Esophagus muscularis mucosa (tissue), 4 donors: ENCODE measurements at regions not wholly inside any gene's neighbourhood (a gene's known extent, or its start where the extent isn't known, plus 50 kb on each side); places are given as distances from the start of the nearest gene placed in this dataset.
"Not testable (repeated sequence)": the region's sequence is repeated elsewhere in the genome, so short reads cannot be mapped to it uniquely, and the experiment has no call there.

Experiments
- DNase-seq: peaks from one replicate; pipeline ENCODE4 v3.0.0-alpha.2; 2017; ENCODE audit errors: extremely low spot score
- H3K27ac ChIP-seq, 4 donors: fragments of 200-600 bp; sonication (generic); replicated peaks in 1 of 4; 1 replicate in 3 of 4; 2 replicates in 1 of 4; pipeline ENCODE4 v1.5.1; 2016 to 2019; ENCODE audit warnings: mild to moderate bottlenecking in 1 of 4
- H3K27me3 ChIP-seq, 4 donors: fragments of 200-600 bp; sonication (generic); one replicate each; pipeline versions ENCODE4 v1.5.1 to v1.6.0; 2016 to 2019
- H3K36me3 ChIP-seq, 4 donors: fragments of 200-600 bp; sonication (generic); one replicate each; pipeline ENCODE4 v1.5.1; 2016 to 2019
- H3K4me1 ChIP-seq, 4 donors: fragments of 200-600 bp; sonication (generic); one replicate each; pipeline ENCODE4 v1.5.1; 2016 to 2019
- H3K4me3 ChIP-seq, 4 donors: fragments of 200-600 bp; sonication (generic); 1 replicate in 2 of 4; 2 replicates in 2 of 4; pipeline ENCODE4 v1.5.1; 2016 to 2019; ENCODE audit warnings: mild to moderate bottlenecking in 4 of 4, moderate library complexity in 1 of 4
- H3K9me3 ChIP-seq, 4 donors: fragments of 200-600 bp; sonication (generic); 1 replicate in 3 of 4; 2 replicates in 1 of 4; pipeline ENCODE4 v1.5.1; 2016 to 2019
- EP300 ChIP-seq: sonication (generic); formaldehyde crosslinking; IDR thresholded peaks from one replicate; pipeline ENCODE4 v1.6.1; 2017; ENCODE audit warnings: antibody characterized with exemption
- POLR2A ChIP-seq: fragments of 450-650 bp; IDR thresholded peaks from one replicate; pipeline ENCODE4 v1.6.1; 2017; ENCODE audit warnings: antibody characterized with exemption, moderate library complexity, mild to moderate bottlenecking, low read depth
- POLR2AphosphoS5 ChIP-seq, 2 donors: sonication (generic); formaldehyde crosslinking; IDR thresholded peaks; one replicate each; pipeline ENCODE4 v1.6.1; 2017; ENCODE audit warnings: antibody characterized with exemption in 2 of 2
- WGBS: methylation state at CpG from one replicate; pipeline ENCODE4 v1.1.5; 2018; 5-methylcytosine and 5-hydroxymethylcytosine counted together
- intact Hi-C: fragments of 100-400 bp; cut with DNase I; formaldehyde crosslinking; loops from one replicate; pipeline ENCODE4 v1.15.1; 2023
- TF ChIP-seq, protein P1 (sequence below), 3 experiments: fragments of 200-600 bp in 2 of 3; fragments of 450-650 bp in 1 of 3; sonication (generic) in 2 of 3; IDR thresholded peaks; one replicate each; pipeline ENCODE4 v1.5.1; 2017 to 2019; ENCODE audit warnings: antibody characterized with exemption in 3 of 3, mild to moderate bottlenecking in 2 of 3, moderate library complexity in 1 of 3

DNA sequence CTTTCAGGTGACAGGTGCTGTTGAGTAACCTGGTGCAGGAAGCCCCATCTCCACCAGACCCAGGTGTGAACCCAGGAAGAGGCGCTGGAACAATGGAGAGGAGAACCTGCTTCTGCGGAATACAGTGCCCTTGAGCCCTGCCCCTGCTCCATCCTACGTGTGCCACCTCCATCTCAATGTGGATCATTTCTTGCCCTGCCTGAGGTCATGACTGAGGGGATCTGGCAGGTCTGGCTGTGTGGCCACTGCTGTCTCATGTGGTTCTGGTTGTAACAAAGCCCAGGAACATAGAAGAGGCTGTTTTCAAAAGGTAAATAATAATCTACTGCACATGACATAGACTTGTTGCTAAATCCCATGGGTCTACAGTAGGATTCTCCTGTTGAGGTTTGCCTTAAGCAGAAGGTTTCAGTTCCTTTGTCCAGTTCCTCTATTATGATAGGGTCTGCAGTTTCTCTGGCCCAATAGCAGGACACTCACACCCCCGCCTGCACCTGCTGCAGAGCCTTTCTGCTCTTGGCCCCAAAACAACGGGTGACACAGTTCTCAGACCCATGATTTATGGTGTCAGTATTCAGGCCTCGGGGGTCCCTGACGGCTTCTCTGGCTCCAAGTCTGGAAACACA lies 113.5 kb upstream of the IGLL5 start:
- TF ChIP-seq POLR2A, result no peak
- no peak for TF ChIP-seq POLR2AphosphoS5 (IDR thresholded peaks at IDR 0.05)
- TF ChIP-seq, protein P1, sequence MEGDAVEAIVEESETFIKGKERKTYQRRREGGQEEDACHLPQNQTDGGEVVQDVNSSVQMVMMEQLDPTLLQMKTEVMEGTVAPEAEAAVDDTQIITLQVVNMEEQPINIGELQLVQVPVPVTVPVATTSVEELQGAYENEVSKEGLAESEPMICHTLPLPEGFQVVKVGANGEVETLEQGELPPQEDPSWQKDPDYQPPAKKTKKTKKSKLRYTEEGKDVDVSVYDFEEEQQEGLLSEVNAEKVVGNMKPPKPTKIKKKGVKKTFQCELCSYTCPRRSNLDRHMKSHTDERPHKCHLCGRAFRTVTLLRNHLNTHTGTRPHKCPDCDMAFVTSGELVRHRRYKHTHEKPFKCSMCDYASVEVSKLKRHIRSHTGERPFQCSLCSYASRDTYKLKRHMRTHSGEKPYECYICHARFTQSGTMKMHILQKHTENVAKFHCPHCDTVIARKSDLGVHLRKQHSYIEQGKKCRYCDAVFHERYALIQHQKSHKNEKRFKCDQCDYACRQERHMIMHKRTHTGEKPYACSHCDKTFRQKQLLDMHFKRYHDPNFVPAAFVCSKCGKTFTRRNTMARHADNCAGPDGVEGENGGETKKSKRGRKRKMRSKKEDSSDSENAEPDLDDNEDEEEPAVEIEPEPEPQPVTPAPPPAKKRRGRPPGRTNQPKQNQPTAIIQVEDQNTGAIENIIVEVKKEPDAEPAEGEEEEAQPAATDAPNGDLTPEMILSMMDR (IDR thresholded peaks at IDR 0.05), result no peak
- no peak for TF ChIP-seq EP300

DNA sequence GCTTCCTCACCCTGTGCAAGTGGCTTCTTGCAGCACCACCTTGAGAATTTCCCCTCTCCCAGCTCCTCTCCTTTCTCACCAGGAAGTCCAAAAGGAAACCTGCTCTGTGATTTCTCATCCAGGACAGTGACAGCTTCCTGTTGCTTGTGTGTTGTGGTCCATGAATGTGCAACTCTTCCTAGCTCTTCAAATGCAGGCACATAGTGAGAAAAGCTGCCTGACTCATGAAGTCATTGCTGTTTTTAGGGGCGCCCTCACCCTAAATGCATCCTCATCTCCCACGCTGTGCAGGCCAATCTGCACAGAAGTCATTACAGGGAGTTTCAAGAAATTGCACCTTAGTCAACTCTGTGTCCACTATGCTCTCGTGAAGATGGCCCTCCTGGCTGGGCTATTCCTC lies 112.9 kb upstream of the IGLL5 start:
- H3K4me3 ChIP-seq, H3K27me3 ChIP-seq, H3K27ac ChIP-seq, H3K4me1 ChIP-seq, H3K36me3 ChIP-seq, DNase-seq, intact Hi-C loops, H3K9me3 ChIP-seq: not testable (repeated sequence)
- 61% methylated on average over 3 of the region's 3 CpGs for WGBS

More for the DNA sequence above, 113.5 kb upstream of the IGLL5 start:
- 73% methylated on average over 7 of the region's 7 CpGs for WGBS
- no peaks in the 10 kb centered on the region for H3K4me1 ChIP-seq
- intact Hi-C loops, result no loop called here
- H3K36me3 ChIP-seq, result no peaks in the 10 kb centered on the region
- no peak overlapping the region for H3K4me3 ChIP-seq
- peaks cover 0 to 7% (median 0%) of the 10 kb centered on the region in 4 donors for H3K27me3 ChIP-seq
- H3K9me3 ChIP-seq, result no peaks in the 10 kb centered on the region
- DNase-seq, result no peak
- no peak overlapping the region for H3K27ac ChIP-seq

DNA sequence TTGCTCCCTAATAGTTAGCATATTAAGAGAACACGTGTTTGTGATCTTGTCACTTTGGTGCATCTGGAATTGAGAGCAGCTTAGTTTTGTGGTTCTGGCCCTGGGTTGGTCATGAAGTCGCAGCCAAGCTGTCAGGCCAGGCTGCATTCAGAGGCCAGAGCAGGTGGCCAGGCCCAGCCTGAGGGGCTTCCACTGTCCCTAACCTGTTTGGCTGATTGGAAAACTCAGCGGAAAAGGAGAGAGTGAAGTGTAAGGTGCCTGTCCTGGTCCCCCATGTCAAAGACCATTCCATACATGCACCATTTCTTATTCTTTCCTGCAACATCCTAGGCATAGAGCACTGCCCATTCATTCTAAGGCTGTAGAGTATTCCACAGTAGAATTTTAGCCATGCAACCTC lies 111.5 kb upstream of the IGLL5 start:
- intact Hi-C loops, result no loop called here
- WGBS, result 59% methylated on average over 3 of the region's 3 CpGs
- DNase-seq, result no peak
- Histone ChIP-seq H3K27me3 (peaks cover 0 to 7% (median 0%) of the 10 kb centered on the region in 4 donors), H3K4me1 (no peaks in the 10 kb centered on the region), H3K9me3 (no peaks in the 10 kb centered on the region), H3K36me3 (no peaks in the 10 kb centered on the region), H3K27ac (no peak overlapping the region), H3K4me3 (no peak overlapping the region)
- TF ChIP-seq, protein P1 (IDR thresholded peaks at IDR 0.05), result no peak
- TF ChIP-seq POLR2AphosphoS5 (IDR thresholded peaks at IDR 0.05) (no peak), POLR2A (no peak), EP300 (no peak)

DNA sequence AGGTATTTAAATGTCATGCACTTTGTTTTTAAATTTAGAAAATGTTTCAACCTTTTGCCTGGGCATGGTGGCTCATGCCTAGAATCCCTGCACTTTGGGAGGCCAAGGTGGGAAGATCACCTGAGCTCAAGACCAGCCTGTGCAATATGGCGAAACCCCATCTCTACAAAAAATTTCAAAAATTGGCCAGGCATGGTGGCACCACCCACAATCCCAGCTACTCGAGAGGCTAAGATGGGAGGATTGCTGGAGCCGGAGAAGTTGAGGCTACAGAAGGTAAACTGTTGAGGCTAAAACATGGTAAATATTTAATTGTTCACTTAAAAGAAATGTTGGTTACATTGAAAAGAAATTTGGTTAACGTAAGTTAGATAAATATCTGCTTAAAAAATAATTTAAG lies 108.4 kb upstream of the IGLL5 start:
- Histone ChIP-seq H3K4me3 (no peak overlapping the region), H3K9me3 (no peaks in the 10 kb centered on the region), H3K27ac (no peak overlapping the region), H3K36me3 (no peaks in the 10 kb centered on the region), H3K27me3 (peaks cover 0 to 6% (median 0%) of the 10 kb centered on the region in 4 donors), H3K4me1 (no peaks in the 10 kb centered on the region)
- no peak for DNase-seq
- TF ChIP-seq EP300 (no peak), POLR2A (no peak), POLR2AphosphoS5 (IDR thresholded peaks at IDR 0.05) (no peak)
- TF ChIP-seq, protein P1 (IDR thresholded peaks at IDR 0.05), result no peak
- WGBS, result 87% methylated on average over 4 of the region's 4 CpGs
- intact Hi-C loops, result no loop called here

DNA sequence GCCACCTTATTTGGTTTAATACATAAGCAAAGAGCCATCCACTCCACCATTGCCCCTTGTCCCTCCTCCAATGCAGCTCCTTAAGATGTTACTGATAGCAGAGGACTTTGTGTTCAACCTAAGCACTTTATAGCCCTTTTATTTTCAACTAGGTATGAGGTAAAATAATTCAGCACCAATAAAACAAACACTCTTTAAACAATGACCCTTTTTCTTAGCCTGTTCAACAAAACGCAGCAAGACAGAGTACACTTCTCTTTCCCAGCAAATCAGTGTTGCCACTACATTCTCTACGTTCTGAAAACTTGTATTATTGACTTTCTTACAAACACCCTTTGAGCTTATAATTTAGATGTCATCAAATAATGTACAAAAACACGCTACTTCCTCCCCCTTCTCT lies 104.0 kb upstream of the IGLL5 start:
- no peak for DNase-seq
- Histone ChIP-seq H3K4me1 (no peaks in the 10 kb centered on the region), H3K4me3 (no peak overlapping the region), H3K27ac (no peak overlapping the region), H3K36me3 (no peaks in the 10 kb centered on the region), H3K27me3 (peaks cover 0 to 16% (median 0%) of the 10 kb centered on the region in 4 donors), H3K9me3 (no peaks in the 10 kb centered on the region)
- TF ChIP-seq EP300, result no peak
- TF ChIP-seq POLR2A, result no peak
- TF ChIP-seq, protein P1 (IDR thresholded peaks at IDR 0.05), result no peak
- TF ChIP-seq POLR2AphosphoS5 (IDR thresholded peaks at IDR 0.05), result no peak
- 60% methylated on average over 3 of the region's 3 CpGs for WGBS
- intact Hi-C loops, result no loop called here
